SK-N-SH (cell line): ENCODE measurements at regions not wholly inside any gene's neighbourhood (a gene's known extent, or its start where the extent isn't known, plus 50 kb on each side); places are given as distances from the start of the nearest gene placed in this dataset.
"Not testable (repeated sequence)": the region's sequence is repeated elsewhere in the genome, so short reads cannot be mapped to it uniquely, and the experiment has no call there.

Source experiments
- CTCF ChIA-PET: fragments of 300-600, 350-600 bp; formaldehyde crosslinking; extraction: SDS; loops from one replicate; lab custom pipeline; 2021; lab: Yijun Ruan, JAX
- POLR2A ChIA-PET: fragments of 350-600 bp; sonication (Branson Sonifier 250); formaldehyde crosslinking; extraction: SDS; loops from one replicate; lab custom pipeline; 2020; ENCODE audit warnings: antibody characterized with exemption, inconsistent platforms; lab: Yijun Ruan, JAX
- DNase-seq: peaks from one replicate; pipeline ENCODE4 v3.0.0; 2012
- H2AFZ ChIP-seq: fragments of 200-600 bp; sonication (generic); 2 replicates; pipeline ENCODE4 v1.8.1; 2016; ENCODE audit warnings: antibody characterized with exemption, mild to moderate bottlenecking, low read depth
- H3F3A ChIP-seq: fragments of 200-600 bp; sonication (generic); replicated peaks from 2 replicates; pipeline ENCODE3; 2016; ENCODE audit warnings: antibody characterized with exemption, mild to moderate bottlenecking; ENCODE audit not compliant: insufficient read depth
- H3K27ac ChIP-seq, 2 experiments: fragments of 200-500 bp in 1 of 2; fragments of 200-600 bp in 1 of 2; sonication (Bioruptor generic) in 1 of 2; sonication (generic), shearing (Covaris generic) in 1 of 2; 2 replicates each; pipeline versions ENCODE4 v1.5.1 to v1.6.1; 2014 to 2016; ENCODE audit warnings: low read depth in 2 of 2, inconsistent platforms in 1 of 2, low read length in 1 of 2, mild to moderate bottlenecking in 1 of 2, mixed read lengths in 1 of 2
- H3K27me3 ChIP-seq: fragments of 200-600 bp; sonication (generic), shearing (Covaris generic); 2 replicates; pipeline ENCODE4 v1.6.1; 2016; ENCODE audit warnings: mixed run types; ENCODE audit not compliant: insufficient read depth
- H3K36me3 ChIP-seq, 2 experiments: fragments of 200-500 bp in 1 of 2; fragments of 200-600 bp in 1 of 2; sonication (Bioruptor generic) in 1 of 2; sonication (generic) in 1 of 2; replicated peaks in 1 of 2; 2 replicates each; pipeline versions ENCODE3 to v1.5.1; 2014 to 2016; ENCODE audit warnings: low read length in 1 of 2, mild to moderate bottlenecking in 1 of 2; ENCODE audit not compliant: insufficient read depth in 2 of 2, control insufficient read depth in 1 of 2
- H3K4me1 ChIP-seq, 2 experiments: fragments of 200-500 bp in 1 of 2; fragments of 200-600 bp in 1 of 2; sonication (Bioruptor generic) in 1 of 2; sonication (generic), shearing (Covaris generic) in 1 of 2; 2 replicates each; pipeline versions ENCODE4 v1.5.1 to v1.6.1; 2014 to 2016; ENCODE audit warnings: low read depth in 1 of 2, low read length in 1 of 2, mixed run types in 1 of 2; ENCODE audit not compliant: insufficient read depth in 2 of 2, control insufficient read depth in 1 of 2
- H3K4me2 ChIP-seq: fragments of 200-600 bp; sonication (generic), shearing (Covaris generic); 2 replicates; pipeline ENCODE4 v1.6.1; 2017; ENCODE audit warnings: mixed run types
- H3K4me3 ChIP-seq, 2 experiments: fragments of 200-500 bp in 1 of 2; fragments of 200-600 bp in 1 of 2; sonication (Bioruptor generic) in 1 of 2; sonication (generic), shearing (Covaris generic) in 1 of 2; 2 replicates each; pipeline versions ENCODE4 v1.5.1 to v1.8.1; 2014 to 2016; ENCODE audit warnings: low read depth in 2 of 2, inconsistent platforms in 1 of 2, low read length in 1 of 2, mild to moderate bottlenecking in 1 of 2, mixed read lengths in 1 of 2, moderate library complexity in 1 of 2
- H3K79me2 ChIP-seq: fragments of 200-600 bp; sonication (generic); 2 replicates; pipeline ENCODE4 v1.8.1; 2017; ENCODE audit warnings: mild to moderate bottlenecking; ENCODE audit not compliant: insufficient read depth
- H3K9ac ChIP-seq: fragments of 200-600 bp; sonication (generic); 2 replicates; pipeline ENCODE4 v1.6.1; 2017; ENCODE audit warnings: mixed run types
- H3K9me2 ChIP-seq: fragments of 200-600 bp; sonication (generic); 2 replicates; pipeline ENCODE4 v1.6.1; 2017; ENCODE audit warnings: mixed run types
- H3K9me3 ChIP-seq: fragments of 200-600 bp; sonication (generic); 2 replicates; pipeline ENCODE4 v1.6.1; 2017; ENCODE audit warnings: mixed run types, mild to moderate bottlenecking, moderate library complexity
- H4K20me1 ChIP-seq: fragments of 200-600 bp; sonication (generic); 2 replicates; pipeline ENCODE4 v1.6.1; 2017; ENCODE audit warnings: mild to moderate bottlenecking, mixed run types; ENCODE audit not compliant: insufficient read depth
- ELF1 ChIP-seq: IDR thresholded peaks from 2 replicates; pipeline ENCODE4 v1.4.0; 2012
- FOSL2 ChIP-seq: IDR thresholded peaks from 2 replicates; pipeline ENCODE4 v1.4.0; 2012; ENCODE audit warnings: low read depth, mild to moderate bottlenecking, moderate library complexity, borderline replicate concordance
- GATA2 ChIP-seq: sonication (generic); formaldehyde crosslinking; IDR thresholded peaks from 2 replicates; pipeline ENCODE4 v1.5.0; 2020; ENCODE audit warnings: mild to moderate bottlenecking, missing genetic modification reagents
- SMC3 ChIP-seq: IDR thresholded peaks from 2 replicates; pipeline ENCODE4 v1.6.1; 2012; ENCODE audit warnings: low read depth, low read length, improper control_type of control experiment
- TAF1 ChIP-seq: IDR thresholded peaks from 2 replicates; pipeline ENCODE4 v1.6.1; 2012; ENCODE audit warnings: low read depth, mild to moderate bottlenecking, low read length, moderate library complexity, borderline replicate concordance
- TEAD4 ChIP-seq: IDR thresholded peaks from 2 replicates; pipeline ENCODE4 v1.4.0; 2012; ENCODE audit warnings: mild to moderate bottlenecking, borderline replicate concordance; ENCODE audit not compliant: insufficient read depth
- WGBS: methylation state at CpG from one replicate; pipeline ENCODE4 v1.1.6; 2017; ENCODE audit warnings: low lambda C conversion rate; 5-methylcytosine and 5-hydroxymethylcytosine counted together
- TF ChIP-seq, protein P1 (sequence below): IDR thresholded peaks from 2 replicates; pipeline ENCODE4 v1.4.0; 2012; ENCODE audit warnings: low read depth
- TF ChIP-seq, protein P2 (sequence below): fragments of 200-600 bp; sonication (generic); IDR thresholded peaks from 2 replicates; pipeline ENCODE4 v1.6.1; 2017; ENCODE audit warnings: antibody characterized with exemption, mild to moderate bottlenecking, moderate library complexity
- TF ChIP-seq, protein P3 (sequence below): IDR thresholded peaks from 2 replicates; pipeline ENCODE4 v1.4.0; 2012; ENCODE audit warnings: low read depth, borderline replicate concordance
- TF ChIP-seq, protein P4 (sequence below): IDR thresholded peaks from 2 replicates; pipeline ENCODE4; 2012

DNA sequence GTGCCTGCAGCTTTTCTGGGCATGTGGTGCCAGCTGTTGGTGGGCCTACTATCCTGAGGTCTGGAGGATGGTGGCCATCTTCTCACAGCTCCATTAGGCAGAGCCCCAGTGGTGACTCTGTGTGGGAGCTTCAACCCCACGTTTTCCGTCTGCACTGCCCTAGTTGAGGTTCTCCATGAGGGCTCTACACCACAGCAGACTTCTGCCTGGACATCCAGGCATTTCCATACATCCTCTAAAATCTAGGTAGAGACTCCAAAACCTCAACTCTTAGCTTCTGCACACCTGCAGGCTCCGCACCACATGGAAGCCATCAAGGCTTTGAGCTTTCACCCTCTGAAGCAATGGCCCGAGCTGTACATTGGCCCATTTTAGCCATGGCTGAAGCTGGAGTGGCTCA is 153.3 kb upstream of the PGRMC2 start (continued):
- TF ChIP-seq, protein P1, sequence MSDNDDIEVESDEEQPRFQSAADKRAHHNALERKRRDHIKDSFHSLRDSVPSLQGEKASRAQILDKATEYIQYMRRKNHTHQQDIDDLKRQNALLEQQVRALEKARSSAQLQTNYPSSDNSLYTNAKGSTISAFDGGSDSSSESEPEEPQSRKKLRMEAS, result no peak
- TF ChIP-seq, protein P2, sequence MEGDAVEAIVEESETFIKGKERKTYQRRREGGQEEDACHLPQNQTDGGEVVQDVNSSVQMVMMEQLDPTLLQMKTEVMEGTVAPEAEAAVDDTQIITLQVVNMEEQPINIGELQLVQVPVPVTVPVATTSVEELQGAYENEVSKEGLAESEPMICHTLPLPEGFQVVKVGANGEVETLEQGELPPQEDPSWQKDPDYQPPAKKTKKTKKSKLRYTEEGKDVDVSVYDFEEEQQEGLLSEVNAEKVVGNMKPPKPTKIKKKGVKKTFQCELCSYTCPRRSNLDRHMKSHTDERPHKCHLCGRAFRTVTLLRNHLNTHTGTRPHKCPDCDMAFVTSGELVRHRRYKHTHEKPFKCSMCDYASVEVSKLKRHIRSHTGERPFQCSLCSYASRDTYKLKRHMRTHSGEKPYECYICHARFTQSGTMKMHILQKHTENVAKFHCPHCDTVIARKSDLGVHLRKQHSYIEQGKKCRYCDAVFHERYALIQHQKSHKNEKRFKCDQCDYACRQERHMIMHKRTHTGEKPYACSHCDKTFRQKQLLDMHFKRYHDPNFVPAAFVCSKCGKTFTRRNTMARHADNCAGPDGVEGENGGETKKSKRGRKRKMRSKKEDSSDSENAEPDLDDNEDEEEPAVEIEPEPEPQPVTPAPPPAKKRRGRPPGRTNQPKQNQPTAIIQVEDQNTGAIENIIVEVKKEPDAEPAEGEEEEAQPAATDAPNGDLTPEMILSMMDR, result no peak
- no peak for TF ChIP-seq GATA2 (CRISPR knock-in tag)

DNA sequence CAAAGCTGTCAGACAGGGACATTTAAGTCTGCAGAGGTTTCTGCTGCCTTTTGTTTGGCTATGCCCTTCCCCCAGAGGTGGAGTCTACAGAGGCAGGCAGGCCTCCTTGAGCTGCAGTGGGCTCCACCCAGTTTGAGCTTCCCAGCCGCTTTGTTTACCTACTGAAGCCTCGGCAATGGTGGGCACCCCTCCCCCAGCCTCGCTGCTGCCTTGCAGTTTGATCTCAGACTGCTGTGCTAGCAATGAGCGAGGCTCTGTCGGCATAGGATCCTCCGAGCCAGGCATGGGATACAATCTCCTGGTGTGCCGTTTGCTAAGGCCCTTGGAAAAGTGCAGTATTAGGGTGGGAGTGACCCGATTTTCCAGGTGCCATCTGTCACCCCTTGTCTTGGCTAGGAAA is 149.4 kb upstream of the PGRMC2 start:
- CTCF ChIA-PET, H3K9me3 ChIP-seq, H3K9ac ChIP-seq, H3K36me3 ChIP-seq, H3K79me2 ChIP-seq, H3K4me3 ChIP-seq, H4K20me1 ChIP-seq, H3K4me1 ChIP-seq, H3K27ac ChIP-seq, H3K27me3 ChIP-seq, DNase-seq, H3K4me2 ChIP-seq, POLR2A ChIA-PET, H3K9me2 ChIP-seq, H2AFZ ChIP-seq, H3F3A ChIP-seq: not testable (repeated sequence)
- 50% methylated on average over 2 of the region's 8 CpGs for WGBS

DNA sequence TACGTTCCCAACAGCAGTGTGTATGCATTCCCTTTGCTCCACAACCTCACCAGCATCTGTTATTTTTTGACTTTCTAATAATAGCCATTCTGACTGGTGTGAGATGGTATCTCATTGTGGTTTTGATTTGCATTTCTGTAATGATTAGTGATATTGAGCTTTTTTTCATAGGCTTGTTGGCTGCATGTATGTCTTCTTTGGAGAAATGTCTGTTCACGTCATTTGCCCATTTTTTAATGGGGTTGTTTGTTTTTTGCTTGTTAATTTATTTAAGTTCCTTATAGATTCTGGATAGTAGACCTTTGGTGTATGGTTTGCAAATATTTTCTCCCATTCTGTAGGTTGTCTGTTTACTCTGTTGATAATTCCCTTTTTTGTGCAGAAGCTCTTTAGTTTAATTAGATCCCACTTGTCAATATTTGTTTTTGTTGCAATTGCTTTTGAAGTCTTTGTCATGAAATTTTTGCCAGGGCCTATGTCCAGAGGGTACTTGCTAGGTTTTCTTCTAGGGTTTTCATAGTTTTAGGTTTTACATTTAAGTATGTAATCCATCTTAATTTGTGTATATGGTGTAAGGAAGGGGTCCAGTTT is 141.5 kb upstream of the PGRMC2 start:
- DNase-seq, H4K20me1 ChIP-seq, H3K4me1 ChIP-seq, H3K27ac ChIP-seq, H3K4me2 ChIP-seq, H3K9ac ChIP-seq, H2AFZ ChIP-seq, H3K9me2 ChIP-seq, H3K36me3 ChIP-seq, H3K27me3 ChIP-seq, H3F3A ChIP-seq, H3K9me3 ChIP-seq, POLR2A ChIA-PET, H3K79me2 ChIP-seq, H3K4me3 ChIP-seq: not testable (repeated sequence)
- WGBS, result 83% methylated on average over 2 of the region's 2 CpGs
- CTCF ChIA-PET, result interaction anchor here (1.0 kb wide), 1 partner anchor 354 kb away, joined by 3 read pairs; no protein-coding TSS in a partner anchor

DNA sequence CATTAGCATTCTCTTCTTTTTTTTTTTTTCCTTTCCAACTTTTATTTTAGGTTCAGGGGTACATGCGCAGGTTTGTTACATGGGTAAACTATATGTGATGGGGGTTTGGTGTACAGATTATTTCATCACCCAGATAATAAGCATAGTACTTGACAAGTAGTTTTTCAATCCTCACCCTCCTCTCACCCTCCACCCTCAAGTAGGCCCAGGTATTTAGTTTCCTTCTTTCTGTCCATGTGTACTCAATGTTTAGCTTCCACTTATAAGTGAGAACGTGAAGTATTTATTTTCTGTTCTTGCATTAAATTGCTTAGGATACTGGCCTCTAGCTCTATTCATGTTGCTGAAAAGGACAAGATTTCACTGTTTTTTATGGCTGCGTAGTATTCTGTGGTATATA is 140.8 kb upstream of the PGRMC2 start:
- H4K20me1 ChIP-seq, result no peaks in the 10 kb centered on the region
- 96% methylated on average over 3 of the region's 3 CpGs for WGBS
- POLR2A ChIA-PET, result no interaction called here
- no peak overlapping the region for H3K9ac ChIP-seq
- TF ChIP-seq ELF1 (no peak), TAF1 (no peak), SMC3 (no peak), TEAD4 (no peak), FOSL2 (no peak)
- TF ChIP-seq, protein P3, sequence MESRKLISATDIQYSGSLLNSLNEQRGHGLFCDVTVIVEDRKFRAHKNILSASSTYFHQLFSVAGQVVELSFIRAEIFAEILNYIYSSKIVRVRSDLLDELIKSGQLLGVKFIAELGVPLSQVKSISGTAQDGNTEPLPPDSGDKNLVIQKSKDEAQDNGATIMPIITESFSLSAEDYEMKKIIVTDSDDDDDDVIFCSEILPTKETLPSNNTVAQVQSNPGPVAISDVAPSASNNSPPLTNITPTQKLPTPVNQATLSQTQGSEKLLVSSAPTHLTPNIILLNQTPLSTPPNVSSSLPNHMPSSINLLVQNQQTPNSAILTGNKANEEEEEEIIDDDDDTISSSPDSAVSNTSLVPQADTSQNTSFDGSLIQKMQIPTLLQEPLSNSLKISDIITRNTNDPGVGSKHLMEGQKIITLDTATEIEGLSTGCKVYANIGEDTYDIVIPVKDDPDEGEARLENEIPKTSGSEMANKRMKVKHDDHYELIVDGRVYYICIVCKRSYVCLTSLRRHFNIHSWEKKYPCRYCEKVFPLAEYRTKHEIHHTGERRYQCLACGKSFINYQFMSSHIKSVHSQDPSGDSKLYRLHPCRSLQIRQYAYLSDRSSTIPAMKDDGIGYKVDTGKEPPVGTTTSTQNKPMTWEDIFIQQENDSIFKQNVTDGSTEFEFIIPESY, result no peak
- TF ChIP-seq, protein P4, sequence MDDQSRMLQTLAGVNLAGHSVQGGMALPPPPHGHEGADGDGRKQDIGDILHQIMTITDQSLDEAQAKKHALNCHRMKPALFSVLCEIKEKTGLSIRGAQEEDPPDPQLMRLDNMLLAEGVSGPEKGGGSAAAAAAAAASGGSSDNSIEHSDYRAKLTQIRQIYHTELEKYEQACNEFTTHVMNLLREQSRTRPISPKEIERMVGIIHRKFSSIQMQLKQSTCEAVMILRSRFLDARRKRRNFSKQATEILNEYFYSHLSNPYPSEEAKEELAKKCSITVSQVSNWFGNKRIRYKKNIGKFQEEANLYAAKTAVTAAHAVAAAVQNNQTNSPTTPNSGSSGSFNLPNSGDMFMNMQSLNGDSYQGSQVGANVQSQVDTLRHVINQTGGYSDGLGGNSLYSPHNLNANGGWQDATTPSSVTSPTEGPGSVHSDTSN, result no peak
- H3K79me2 ChIP-seq, result no peaks in the 10 kb centered on the region
- H3K27ac ChIP-seq, result no peak overlapping the region
- no peak overlapping the region for H3K4me2 ChIP-seq
- H3K4me3 ChIP-seq, result no peak overlapping the region
- no peak overlapping the region for H2AFZ ChIP-seq
- no peaks in the 10 kb centered on the region for H3K36me3 ChIP-seq
- H3F3A ChIP-seq, result no peaks in the 10 kb centered on the region
- H3K4me1 ChIP-seq, result peaks cover 0 to 2% of the 10 kb centered on the region in 2 experiments; a peak in 1 of 4 replicates
- no peaks in the 10 kb centered on the region for H3K9me3 ChIP-seq
- CTCF ChIA-PET, result interaction anchor here (0.6 to 1.5 kb wide), 7 partner anchors 10 to 437 kb away, joined by 3 to 6 read pairs (median 4); no protein-coding TSS in a partner anchor
- H3K27me3 ChIP-seq, result no peaks in the 10 kb centered on the region
- no peaks in the 10 kb centered on the region for H3K9me2 ChIP-seq
- DNase-seq, result no peak
